DOHH2 (cell line): ENCODE measurements at regions not wholly inside any gene's neighbourhood (a gene's known extent, or its start where the extent isn't known, plus 50 kb on each side); places are given as distances from the start of the nearest gene placed in this dataset.

Experiments
- H3F3A ChIP-seq: fragments of 200-600 bp; sonication (generic), shearing (Covaris generic); 2 replicates; pipeline ENCODE4 v1.6.0; 2016; ENCODE audit warnings: antibody characterized with exemption, mild to moderate bottlenecking; ENCODE audit not compliant: control insufficient read depth, insufficient read depth
- H3K27ac ChIP-seq: fragments of 200-600 bp; sonication (generic); 2 replicates; pipeline ENCODE4 v1.5.1; 2014; ENCODE audit warnings: low read depth, mild to moderate bottlenecking, low read length, moderate library complexity
- H3K27me3 ChIP-seq: fragments of 200-600 bp; sonication (generic); 2 replicates; pipeline ENCODE4 v1.6.1; 2014; ENCODE audit warnings: mild to moderate bottlenecking, low read length, mixed read lengths; ENCODE audit not compliant: control insufficient read depth
- H3K36me3 ChIP-seq: fragments of 200-600 bp; sonication (generic); 2 replicates; pipeline ENCODE4 v1.6.1; 2014; ENCODE audit warnings: mild to moderate bottlenecking, low read length, moderate library complexity, mixed read lengths; ENCODE audit not compliant: control insufficient read depth
- H3K4me1 ChIP-seq: fragments of 200-600 bp; sonication (generic); 2 replicates; pipeline ENCODE4 v1.6.1; 2014; ENCODE audit warnings: mild to moderate bottlenecking, low read length, mixed read lengths; ENCODE audit not compliant: control insufficient read depth
- H3K4me2 ChIP-seq: fragments of 200-600 bp; sonication (generic); 2 replicates; pipeline ENCODE4 v1.6.0; 2014; ENCODE audit warnings: mild to moderate bottlenecking, low read length, moderate library complexity
- H3K4me3 ChIP-seq: fragments of 200-600 bp; sonication (generic); 2 replicates; pipeline ENCODE4 v1.5.1; 2014; ENCODE audit warnings: mild to moderate bottlenecking, low read length, mixed read lengths
- H3K79me2 ChIP-seq: fragments of 200-600 bp; sonication (generic); 2 replicates; pipeline ENCODE4 v1.6.1; 2014; ENCODE audit warnings: mild to moderate bottlenecking, low read length, mixed read lengths; ENCODE audit not compliant: control insufficient read depth
- H3K9me2 ChIP-seq: fragments of 200-600 bp; sonication (generic); replicated peaks from 2 replicates; pipeline ENCODE4 v1.6.1; 2014; ENCODE audit warnings: mild to moderate bottlenecking, low read length, mixed read lengths; ENCODE audit not compliant: control insufficient read depth
- H3K9me3 ChIP-seq: fragments of 200-600 bp; sonication (generic); 2 replicates; pipeline ENCODE4 v1.6.1; 2014; ENCODE audit warnings: antibody characterized with exemption, low read length, mixed read lengths; ENCODE audit not compliant: control insufficient read depth, insufficient read depth
- H4K20me1 ChIP-seq: fragments of 200-600 bp; sonication (generic); 2 replicates; pipeline ENCODE4 v1.6.0; 2014; ENCODE audit warnings: low read depth, mild to moderate bottlenecking, antibody characterized with exemption, low read length, moderate library complexity; ENCODE audit not compliant: control insufficient read depth, insufficient read depth
- CTCF ChIP-seq: fragments of 200-600 bp; sonication (generic); IDR thresholded peaks from one replicate; pipeline ENCODE4 v1.5.1; 2014; ENCODE audit warnings: antibody characterized with exemption, mild to moderate bottlenecking, low read depth, low read length; ENCODE audit not compliant: poor library complexity, severe bottlenecking
- EZH2phosphoT487 ChIP-seq: fragments of 200-600 bp; sonication (generic); IDR thresholded peaks from 2 replicates; pipeline ENCODE4 v1.6.1; 2017; ENCODE audit warnings: borderline replicate concordance, mild to moderate bottlenecking, antibody characterized with exemption, low read length, moderate library complexity, mixed read lengths

- Histone ChIP-seq H3K4me2 (no peak overlapping the region), H3K27ac (no peak overlapping the region), H3K36me3 (no peaks in the 10 kb centered on the region), H3K4me1 (no peaks in the 10 kb centered on the region), H3K9me2 (no peaks in the 10 kb centered on the region), H4K20me1 (no peaks in the 10 kb centered on the region), H3K27me3 (no peaks in the 10 kb centered on the region), H3K79me2 (no peaks in the 10 kb centered on the region), H3K9me3 (peaks cover 4% of the 10 kb centered on the region; the same call in 1 of the 2 replicates), H3K4me3 (no peak overlapping the region), H3F3A (no peaks in the 10 kb centered on the region)
- TF ChIP-seq EZH2phosphoT487 (no peak), CTCF (no peak)
Observed at GRCh38 chr4:31234494-31234893, 514.3 kb downstream of the PCDH7 start.

GRCh38 chr4:31234901-31235300 is 514.7 kb downstream of the PCDH7 start:
- H3F3A ChIP-seq, result no peaks in the 10 kb centered on the region
- no peaks in the 10 kb centered on the region for H3K36me3 ChIP-seq
- H3K27me3 ChIP-seq, result no peaks in the 10 kb centered on the region
- H3K9me3 ChIP-seq, result peaks cover 4% of the 10 kb centered on the region; the same call in 1 of the 2 replicates
- no peaks in the 10 kb centered on the region for H3K9me2 ChIP-seq
- H3K4me3 ChIP-seq, result no peak overlapping the region
- no peaks in the 10 kb centered on the region for H4K20me1 ChIP-seq
- no peaks in the 10 kb centered on the region for H3K4me1 ChIP-seq
- no peaks in the 10 kb centered on the region for H3K79me2 ChIP-seq
- no peak for TF ChIP-seq CTCF
- no peak overlapping the region for H3K27ac ChIP-seq
- no peak overlapping the region for H3K4me2 ChIP-seq

- no peak overlapping the region for H3K4me2 ChIP-seq
- TF ChIP-seq EZH2phosphoT487 (no peak), CTCF (no peak)
Observed at GRCh38 chr4:31236020-31236638, 516.0 kb downstream of the PCDH7 start.

More at GRCh38 chr4:31236020-31236638, 516.0 kb downstream of the PCDH7 start:
- no peaks in the 10 kb centered on the region for H3K36me3 ChIP-seq
- H3K4me1 ChIP-seq, result no peaks in the 10 kb centered on the region
- no peaks in the 10 kb centered on the region for H4K20me1 ChIP-seq
- H3K79me2 ChIP-seq, result no peaks in the 10 kb centered on the region
- peaks cover 4% of the 10 kb centered on the region; the same call in 1 of the 2 replicates for H3K9me3 ChIP-seq
- no peaks in the 10 kb centered on the region for H3F3A ChIP-seq
- no peaks in the 10 kb centered on the region for H3K9me2 ChIP-seq
- no peaks in the 10 kb centered on the region for H3K27me3 ChIP-seq
- no peak overlapping the region for H3K27ac ChIP-seq
- H3K4me3 ChIP-seq, result no peak overlapping the region
